HCT116 (cell line): ENCODE measurements at regions not wholly inside any gene's neighbourhood (a gene's known extent, or its start where the extent isn't known, plus 50 kb on each side); places are given as distances from the start of the nearest gene placed in this dataset.

Experiments used
- ATAC-seq: fragments of 200-7000 bp; cut with Tn5 transposase; 2 replicates; pipeline ENCODE4 v1.9.1; 2020; ENCODE audit warnings: mild to moderate bottlenecking, moderate library complexity
- BruUV-seq: library from RNA; stranded (reverse); fragments of 400-500 nt; replicated peaks from 2 replicates; lab custom pipeline; 2021; lab: Mats Ljungman, UMichigan
- CTCF ChIA-PET: fragments of 300-600 bp; sonication (Branson Sonifier 250); formaldehyde crosslinking; loops from one replicate; lab custom pipeline; 2021; ENCODE audit warnings: antibody characterized with exemption; lab: Charles Lee
- POLR2A ChIA-PET: fragments of 300-600, 350-600 bp; sonication (Branson Sonifier 250); formaldehyde crosslinking; loops from one replicate; lab custom pipeline; 2021; ENCODE audit warnings: antibody characterized with exemption; lab: Charles Lee
- RAD21 ChIA-PET, 2 experiments: fragments of 300-600 bp; sonication (Branson Sonifier 250); formaldehyde crosslinking; loops; one replicate each; lab custom pipeline; 2023; ENCODE audit warnings: low total read pairs in 2 of 2; ENCODE audit not compliant: uncharacterized antibody in 2 of 2, unreplicated experiment in 2 of 2, low non-redundant PET in 1 of 2; lab: Charles Lee
- DNase-seq: peaks from one replicate; pipeline ENCODE4 v3.0.0-alpha.2; 2010; ENCODE audit warnings: low read depth, low spot score
- H2AFZ ChIP-seq: fragments of 200-600 bp; shearing (Covaris generic), sonication (generic); 2 replicates; pipeline ENCODE4 v1.6.1; 2017; ENCODE audit warnings: low read depth, mixed run types, mixed read lengths, antibody characterized with exemption, low read length; ENCODE audit not compliant: poor library complexity, severe bottlenecking
- H3K27ac ChIP-seq: 2 replicates; pipeline ENCODE4 v1.5.1; 2012; ENCODE audit warnings: low read depth, low read length
- H3K27me3 ChIP-seq: fragments of 200-600 bp; sonication (generic); 2 replicates; pipeline ENCODE4 v1.6.1; 2016; ENCODE audit warnings: mixed run types, low read length, mixed read lengths; ENCODE audit not compliant: insufficient read depth
- H3K36me3 ChIP-seq, 2 experiments: fragments of 200-500 bp in 1 of 2; fragments of 200-600 bp in 1 of 2; sonication (Bioruptor generic) in 1 of 2; sonication (generic) in 1 of 2; 2 replicates each; pipeline versions ENCODE4 v1.5.1 to v1.6.1; 2014 to 2016; ENCODE audit warnings: low read length in 2 of 2, inconsistent platforms in 1 of 2, mixed read lengths in 1 of 2, mixed run types in 1 of 2; ENCODE audit not compliant: insufficient read depth in 2 of 2, control insufficient read depth in 1 of 2
- H3K4me1 ChIP-seq, 2 experiments: fragments of 200-600 bp in 1 of 2; sonication (generic) in 1 of 2; 2 replicates each; pipeline versions ENCODE4 v1.5.1 to v1.6.1; 2012 to 2017; ENCODE audit warnings: low read length in 2 of 2, inconsistent platforms in 1 of 2, mild to moderate bottlenecking in 1 of 2, mixed read lengths in 1 of 2, mixed run types in 1 of 2, moderate library complexity in 1 of 2; ENCODE audit not compliant: insufficient read depth in 2 of 2, control insufficient read depth in 1 of 2
- H3K4me2 ChIP-seq: fragments of 200-600 bp; sonication (generic); 2 replicates; pipeline ENCODE4 v1.6.1; 2017; ENCODE audit warnings: mixed run types, low read length, mixed read lengths
- H3K4me3 ChIP-seq, 2 experiments: fragments of 200-600 bp in 1 of 2; sonication (generic) in 1 of 2; replicated peaks in 1 of 2; 2 replicates each; pipeline ENCODE4 v1.5.1; 2011 to 2016; ENCODE audit warnings: low read length in 2 of 2, control low read depth in 1 of 2, low read depth in 1 of 2, mild to moderate bottlenecking in 1 of 2, mixed read lengths in 1 of 2, mixed run types in 1 of 2
- H3K79me2 ChIP-seq: fragments of 200-600 bp; sonication (generic); 2 replicates; pipeline ENCODE4 v1.6.1; 2017; ENCODE audit warnings: mild to moderate bottlenecking, mixed run types, low read length, moderate library complexity, mixed read lengths; ENCODE audit not compliant: insufficient read depth
- H3K9ac ChIP-seq: fragments of 200-600 bp; sonication (generic); 2 replicates; pipeline ENCODE4 v1.6.1; 2016; ENCODE audit warnings: low read length, mixed read lengths
- H3K9me2 ChIP-seq: fragments of 200-600 bp; sonication (generic), shearing (Covaris generic); 2 replicates; pipeline ENCODE4 v1.6.1; 2017; ENCODE audit warnings: mixed run types, mild to moderate bottlenecking, moderate library complexity; ENCODE audit not compliant: insufficient read depth
- H3K9me3 ChIP-seq, 2 experiments: fragments of 200-500 bp in 1 of 2; fragments of 200-600 bp in 1 of 2; sonication (Bioruptor generic) in 1 of 2; sonication (generic) in 1 of 2; 2 replicates each; pipeline ENCODE4 v1.6.1; 2014 to 2017; ENCODE audit warnings: low read length in 2 of 2, mixed read lengths in 2 of 2, inconsistent platforms in 1 of 2, low read depth in 1 of 2, mild to moderate bottlenecking in 1 of 2, mixed run types in 1 of 2, moderate library complexity in 1 of 2; ENCODE audit not compliant: control insufficient read depth in 1 of 2, insufficient read depth in 1 of 2
- H4K20me1 ChIP-seq: fragments of 200-600 bp; sonication (generic), shearing (Covaris generic); 2 replicates; pipeline ENCODE4 v1.6.1; 2017; ENCODE audit warnings: mixed run types, mild to moderate bottlenecking, moderate library complexity; ENCODE audit not compliant: insufficient read depth
- ATF3 ChIP-seq: IDR thresholded peaks from 2 replicates; pipeline ENCODE4 v1.6.1; 2012
- CTCF ChIP-seq, 3 experiments: fragments of 200-600 bp in 1 of 3; sonication (generic) in 1 of 3; IDR thresholded peaks in 2 of 3; conservative IDR thresholded peaks in 1 of 3; 2 replicates each; pipeline ENCODE4 v1.5.1; 2012 to 2017; ENCODE audit warnings: low read depth in 2 of 3, low read length in 2 of 3, antibody characterized with exemption in 1 of 3, borderline replicate concordance in 1 of 3, control low read depth in 1 of 3, mild to moderate bottlenecking in 1 of 3, mixed read lengths in 1 of 3, mixed run types in 1 of 3, moderate library complexity in 1 of 3; ENCODE audit not compliant: insufficient read depth in 1 of 3
- EZH2 ChIP-seq: fragments of 200-600 bp; sonication (generic); IDR thresholded peaks from 2 replicates; pipeline ENCODE4 v1.6.1; 2017; ENCODE audit warnings: antibody characterized with exemption, mixed run types
- EZH2phosphoT487 ChIP-seq: fragments of 200-600 bp; IDR thresholded peaks from 2 replicates; pipeline ENCODE4 v1.6.1; 2018; ENCODE audit warnings: antibody characterized with exemption, borderline replicate concordance
- POLR2AphosphoS5 ChIP-seq: IDR thresholded peaks from 2 replicates; pipeline ENCODE4 v1.6.1; 2011; ENCODE audit warnings: mild to moderate bottlenecking, low read depth, low read length, moderate library complexity
- TCF7L2 ChIP-seq: IDR thresholded peaks from 2 replicates; pipeline ENCODE4 v1.7.0; 2011; ENCODE audit warnings: borderline replicate concordance, inconsistent platforms; ENCODE audit not compliant: insufficient read depth, insufficient read length; ENCODE audit errors: extremely low read depth
- ZBTB33 ChIP-seq: IDR thresholded peaks from 2 replicates; pipeline ENCODE4 v1.6.1; 2011; ENCODE audit warnings: mild to moderate bottlenecking, low read length, moderate library complexity; ENCODE audit not compliant: insufficient replicate concordance; ENCODE audit errors: extremely low read depth
- ZFX ChIP-seq: fragments of 450-650 bp; IDR thresholded peaks from 2 replicates; pipeline ENCODE4 v1.6.1; 2017
- intact Hi-C: fragments of 100-400 bp; cut with micrococcal nuclease; formaldehyde crosslinking; loops from 2 replicates; pipeline ENCODE4 v1.10.0; 2022

- Histone ChIP-seq H3K79me2 (no peaks in the 10 kb centered on the region), H3K27me3 (no peaks in the 10 kb centered on the region), H3K4me2 (no peak overlapping the region), H4K20me1 (no peaks in the 10 kb centered on the region), H3K9ac (no peak overlapping the region), H3K4me1 (no peaks in the 10 kb centered on the region)
- no peak for DNase-seq
- no TSS peak for BruUV-seq
- TF ChIP-seq CTCF (IDR thresholded peaks at IDR 0.05 in 2 of 3, conservative IDR thresholded peaks at IDR 0.05 in 1 of 3; ENCODE audit: borderline replicate concordance in 1 of 3, insufficient read depth in 1 of 3, low read depth in 2 of 3, low read length in 2 of 3) (peak in 2 of 3 experiments; percentile 15 to 40; a peak in 3 of 6 replicates), ZBTB33 (no peak)
- TF ChIP-seq, all 23 proteins: peak for 1
- intact Hi-C loops = no loop called here
- ChIA-PET RAD21 (no interaction called here), CTCF (no interaction called here), POLR2A (no interaction called here)
- Histone ChIP-seq H3K36me3 (no peaks in the 10 kb centered on the region), H3K9me3 (peaks cover 5 to 9% of the 10 kb centered on the region in 2 experiments; a peak in 2 of 4 replicates), H3K4me3 (no peak overlapping the region), H2AFZ (no peak overlapping the region), H3K9me2 (no peaks in the 10 kb centered on the region), H3K27ac (no peak overlapping the region)
- no peak for ATAC-seq
Measured at GRCh38 chr5:164597293-164597900, 1092.0 kb downstream of the MAT2B start.

GRCh38 chr5:164600274-164600673, 1094.9 kb downstream of the MAT2B start:
- Histone ChIP-seq H3K4me1 (no peaks in the 10 kb centered on the region), H3K36me3 (no peaks in the 10 kb centered on the region), H2AFZ (no peak overlapping the region), H3K9me3 (peaks cover 5% of the 10 kb centered on the region in 2 experiments; a peak in 2 of 4 replicates), H3K79me2 (no peaks in the 10 kb centered on the region), H3K9me2 (no peaks in the 10 kb centered on the region), H3K4me3 (no peak overlapping the region), H4K20me1 (no peaks in the 10 kb centered on the region), H3K4me2 (no peak overlapping the region), H3K27me3 (no peaks in the 10 kb centered on the region), H3K27ac (no peak overlapping the region), H3K9ac (no peak overlapping the region)
- no peak for ATAC-seq
- intact Hi-C loops = no loop called here
- ChIA-PET RAD21 (no interaction called here), POLR2A (no interaction called here), CTCF (no interaction called here)
- BruUV-seq = no TSS peak
- DNase-seq = no peak
- TF ChIP-seq ATF3 = no peak
- no peak for TF ChIP-seq ZBTB33
- no peak for TF ChIP-seq POLR2AphosphoS5
- no peak for TF ChIP-seq CTCF (IDR thresholded peaks at IDR 0.05 in 2 of 3, conservative IDR thresholded peaks at IDR 0.05 in 1 of 3; ENCODE audit: borderline replicate concordance in 1 of 3, insufficient read depth in 1 of 3, low read depth in 2 of 3, low read length in 2 of 3)
- TF ChIP-seq EZH2 = no peak
- TF ChIP-seq TCF7L2 = no peak
- no peak for TF ChIP-seq EZH2phosphoT487
- no peak for TF ChIP-seq ZFX
